Peyer's patch (tissue), 4 donors: ENCODE measurements at regions not wholly inside any gene's neighbourhood (a gene's known extent, or its start where the extent isn't known, plus 50 kb on each side); places are given as distances from the start of the nearest gene placed in this dataset.

Experiments used
- DNase-seq, 3 donors: peaks; one replicate each; pipeline ENCODE4 v3.0.0-alpha.2; 2017 to 2019
- H3K27ac ChIP-seq, 4 donors: fragments of 200-600 bp; sonication (generic); one replicate each; pipeline ENCODE4 v1.5.1; 2016 to 2019
- H3K27me3 ChIP-seq, 2 donors: fragments of 200-600 bp; sonication (generic); one replicate each; pipeline ENCODE4 v1.5.1; 2019
- H3K36me3 ChIP-seq, 3 donors: fragments of 200-600 bp; sonication (generic); one replicate each; pipeline ENCODE4 v1.5.1; 2016 to 2019
- H3K4me1 ChIP-seq, 4 donors: fragments of 200-600 bp; sonication (generic); one replicate each; pipeline ENCODE4 v1.5.1; 2016 to 2019
- H3K4me3 ChIP-seq, 4 donors: fragments of 200-600 bp; sonication (generic); 1 replicate in 3 of 4; 2 replicates in 1 of 4; pipeline ENCODE4 v1.5.1; 2016 to 2019; ENCODE audit warnings: mild to moderate bottlenecking in 1 of 4
- H3K9me3 ChIP-seq, 4 donors: fragments of 200-600 bp; sonication (generic); one replicate each; pipeline ENCODE4 v1.5.1; 2016 to 2019; ENCODE audit warnings: mild to moderate bottlenecking in 1 of 4
- POLR2A ChIP-seq, 2 donors: fragments of 450-650 bp; IDR thresholded peaks; one replicate each; pipeline ENCODE4 v1.5.1; 2017; ENCODE audit warnings: antibody characterized with exemption in 2 of 2, mild to moderate bottlenecking in 2 of 2, moderate library complexity in 2 of 2
- TF ChIP-seq, protein P1 (sequence below), 6 experiments: fragments of 450-650 bp in 4 of 6; fragments of 200-600 bp in 2 of 6; sonication (generic) in 1 of 6; IDR thresholded peaks; one replicate each; pipeline ENCODE4 v1.5.1; 2017 to 2019; ENCODE audit warnings: antibody characterized with exemption in 6 of 6, mild to moderate bottlenecking in 3 of 6, moderate library complexity in 1 of 6

DNA sequence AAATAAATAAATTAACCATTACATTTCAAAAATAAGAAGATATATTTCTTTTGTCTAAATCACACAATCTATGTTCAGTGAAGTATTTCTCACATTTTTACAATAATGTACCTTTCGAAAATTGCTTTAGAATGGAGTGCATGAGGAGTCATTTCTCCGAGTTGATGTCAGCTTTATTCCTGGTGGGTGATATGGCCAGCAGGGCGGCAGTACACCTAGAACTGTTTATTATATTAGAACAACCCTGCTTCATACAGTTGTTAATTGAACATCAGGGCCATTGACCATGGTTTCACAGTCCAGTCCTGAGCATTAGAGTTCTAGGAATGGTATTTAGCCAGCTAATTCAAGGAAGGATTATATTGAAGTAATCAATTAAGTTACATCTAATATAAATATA is 696.3 kb upstream of the SLC10A2 start:
- Histone ChIP-seq H3K4me3 (no peak overlapping the region), H3K36me3 (no peaks in the 10 kb centered on the region), H3K27me3 (no peaks in the 10 kb centered on the region), H3K27ac (no peak overlapping the region), H3K4me1 (no peaks in the 10 kb centered on the region), H3K9me3 (no peaks in the 10 kb centered on the region)
- TF ChIP-seq POLR2A (IDR thresholded peaks at IDR 0.05): no peak
- TF ChIP-seq, protein P1, sequence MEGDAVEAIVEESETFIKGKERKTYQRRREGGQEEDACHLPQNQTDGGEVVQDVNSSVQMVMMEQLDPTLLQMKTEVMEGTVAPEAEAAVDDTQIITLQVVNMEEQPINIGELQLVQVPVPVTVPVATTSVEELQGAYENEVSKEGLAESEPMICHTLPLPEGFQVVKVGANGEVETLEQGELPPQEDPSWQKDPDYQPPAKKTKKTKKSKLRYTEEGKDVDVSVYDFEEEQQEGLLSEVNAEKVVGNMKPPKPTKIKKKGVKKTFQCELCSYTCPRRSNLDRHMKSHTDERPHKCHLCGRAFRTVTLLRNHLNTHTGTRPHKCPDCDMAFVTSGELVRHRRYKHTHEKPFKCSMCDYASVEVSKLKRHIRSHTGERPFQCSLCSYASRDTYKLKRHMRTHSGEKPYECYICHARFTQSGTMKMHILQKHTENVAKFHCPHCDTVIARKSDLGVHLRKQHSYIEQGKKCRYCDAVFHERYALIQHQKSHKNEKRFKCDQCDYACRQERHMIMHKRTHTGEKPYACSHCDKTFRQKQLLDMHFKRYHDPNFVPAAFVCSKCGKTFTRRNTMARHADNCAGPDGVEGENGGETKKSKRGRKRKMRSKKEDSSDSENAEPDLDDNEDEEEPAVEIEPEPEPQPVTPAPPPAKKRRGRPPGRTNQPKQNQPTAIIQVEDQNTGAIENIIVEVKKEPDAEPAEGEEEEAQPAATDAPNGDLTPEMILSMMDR (IDR thresholded peaks at IDR 0.05): no peak
- no peak for DNase-seq

DNA sequence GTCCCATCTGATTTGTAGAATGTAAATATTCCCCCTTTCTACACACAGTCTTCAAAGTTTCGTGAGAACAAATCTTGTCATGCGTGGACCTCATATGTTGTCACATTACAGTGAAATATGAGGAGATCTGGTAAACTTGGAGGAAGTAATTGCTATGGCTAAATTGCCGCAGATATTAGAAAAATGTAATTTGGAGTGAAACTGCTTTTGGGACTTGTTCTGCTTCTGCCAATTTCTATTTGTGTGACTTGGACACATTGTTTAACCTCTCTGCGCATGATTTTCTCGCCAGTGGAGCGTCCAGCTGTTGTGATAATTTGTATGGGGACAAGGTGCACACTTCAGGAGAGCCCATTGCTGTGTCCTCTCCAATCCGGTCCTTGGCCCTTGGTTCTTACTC is 693.1 kb upstream of the SLC10A2 start:
- Histone ChIP-seq H3K4me1 (no peaks in the 10 kb centered on the region), H3K9me3 (no peaks in the 10 kb centered on the region), H3K27me3 (no peaks in the 10 kb centered on the region), H3K36me3 (no peaks in the 10 kb centered on the region), H3K27ac (no peak overlapping the region), H3K4me3 (no peak overlapping the region)
- DNase-seq: no peak
- no peak for TF ChIP-seq POLR2A (IDR thresholded peaks at IDR 0.05)
- TF ChIP-seq, protein P1 (IDR thresholded peaks at IDR 0.05): no peak

DNA sequence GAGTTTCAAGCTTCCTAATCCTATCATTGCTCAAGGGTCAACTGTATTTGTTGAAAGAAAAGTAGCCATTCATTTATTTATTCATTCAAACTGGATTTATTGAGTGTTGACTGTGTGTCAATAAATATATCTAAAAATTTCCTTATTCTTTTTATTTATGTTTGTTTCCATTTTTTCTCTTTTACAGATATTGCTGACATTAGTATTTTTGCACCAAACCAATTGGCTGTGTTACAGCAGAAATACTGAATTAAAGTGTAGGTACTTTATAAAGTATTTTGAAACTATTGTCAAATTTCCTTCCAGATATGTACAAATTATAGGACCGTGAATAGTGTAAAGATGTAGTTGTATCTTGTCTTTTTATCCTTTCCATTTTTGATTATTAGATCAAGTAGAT is 692.0 kb upstream of the SLC10A2 start:
- H3K4me1 ChIP-seq: no peaks in the 10 kb centered on the region
- no peaks in the 10 kb centered on the region for H3K27me3 ChIP-seq
- H3K36me3 ChIP-seq: no peaks in the 10 kb centered on the region
- H3K4me3 ChIP-seq: no peak overlapping the region
- no peak for DNase-seq
- TF ChIP-seq, protein P1 (IDR thresholded peaks at IDR 0.05): no peak
- no peak for TF ChIP-seq POLR2A (IDR thresholded peaks at IDR 0.05)
- H3K9me3 ChIP-seq: no peaks in the 10 kb centered on the region
- H3K27ac ChIP-seq: no peak overlapping the region

GRCh38 chr13:103757361-103757760 is 691.1 kb upstream of the SLC10A2 start:
- H3K27ac ChIP-seq: no peak overlapping the region
- H3K27me3 ChIP-seq: no peaks in the 10 kb centered on the region
- H3K4me3 ChIP-seq: no peak overlapping the region
- no peak for DNase-seq
- no peaks in the 10 kb centered on the region for H3K36me3 ChIP-seq
- H3K4me1 ChIP-seq: no peaks in the 10 kb centered on the region
- TF ChIP-seq, protein P1 (IDR thresholded peaks at IDR 0.05): no peak
- no peak for TF ChIP-seq POLR2A (IDR thresholded peaks at IDR 0.05)
- H3K9me3 ChIP-seq: no peaks in the 10 kb centered on the region

DNA sequence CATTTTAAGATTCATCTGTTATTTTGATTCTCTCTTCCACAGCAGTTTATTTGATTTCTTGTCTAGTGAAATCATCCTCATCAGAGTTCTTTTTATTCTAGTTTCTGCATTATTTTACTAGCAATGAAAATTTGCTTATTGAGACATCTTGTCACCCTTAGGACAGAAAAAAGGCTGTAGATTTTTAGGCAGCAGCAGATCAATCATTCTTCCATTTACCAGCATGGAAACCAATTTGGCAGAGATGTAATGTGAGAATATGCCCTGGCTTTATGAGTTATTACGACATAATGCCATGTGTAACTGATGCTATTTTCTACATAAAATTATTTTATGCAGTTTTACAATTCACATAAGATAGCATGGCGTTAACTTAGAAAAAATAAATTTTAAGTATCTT is 688.6 kb upstream of the SLC10A2 start:
- no peaks in the 10 kb centered on the region for H3K9me3 ChIP-seq
- no peak for TF ChIP-seq POLR2A (IDR thresholded peaks at IDR 0.05)
- TF ChIP-seq, protein P1 (IDR thresholded peaks at IDR 0.05): no peak
- H3K4me3 ChIP-seq: no peak overlapping the region
- H3K27me3 ChIP-seq: no peaks in the 10 kb centered on the region
- no peak for DNase-seq
- H3K27ac ChIP-seq: no peak overlapping the region
- no peaks in the 10 kb centered on the region for H3K4me1 ChIP-seq
- no peaks in the 10 kb centered on the region for H3K36me3 ChIP-seq

- Histone ChIP-seq H3K4me1 (no peaks in the 10 kb centered on the region), H3K36me3 (no peaks in the 10 kb centered on the region), H3K27me3 (no peaks in the 10 kb centered on the region), H3K4me3 (no peak overlapping the region), H3K27ac (no peak overlapping the region), H3K9me3 (no peaks in the 10 kb centered on the region)
- DNase-seq: no peak
- no peak for TF ChIP-seq POLR2A (IDR thresholded peaks at IDR 0.05)
- TF ChIP-seq, protein P1 (IDR thresholded peaks at IDR 0.05): no peak
These were observed 668.6 kb upstream of the SLC10A2 start for GRCh38 chr13:103734837-103735236.
